ENCODE measurements at regions not wholly inside any gene's neighbourhood (a gene's known extent, or its start where the extent isn't known, plus 50 kb on each side); places are given as distances from the start of the nearest gene placed in this dataset.
A peak's percentile ranks its signal among the peaks of the same experiment; 100 is the strongest.

- Histone ChIP-seq H3K27me3 (ENCODE audit: control insufficient read depth, insufficient read depth, low read length, poor library complexity, severe bottlenecking) (no peaks in the 10 kb centered on the region), H3K27ac (ENCODE audit: insufficient read depth, low read depth, low read length, poor library complexity, severe bottlenecking) (no peak overlapping the region), H3K4me1 (ENCODE audit: control insufficient read depth, insufficient read depth, low read length) (no peaks in the 10 kb centered on the region), H3K4me3 (ENCODE audit: insufficient read depth, low read depth, low read length) (no peak overlapping the region), H3K9me3 (ENCODE audit: control insufficient read depth, low read length) (peaks cover 3% of the 10 kb centered on the region), H3K36me3 (ENCODE audit: control insufficient read depth, insufficient read depth, low read length) (no peaks in the 10 kb centered on the region)
These were observed 461.3 kb upstream of the NAALADL2 start for GRCh38 chr3:174397848-174398247.

DNA sequence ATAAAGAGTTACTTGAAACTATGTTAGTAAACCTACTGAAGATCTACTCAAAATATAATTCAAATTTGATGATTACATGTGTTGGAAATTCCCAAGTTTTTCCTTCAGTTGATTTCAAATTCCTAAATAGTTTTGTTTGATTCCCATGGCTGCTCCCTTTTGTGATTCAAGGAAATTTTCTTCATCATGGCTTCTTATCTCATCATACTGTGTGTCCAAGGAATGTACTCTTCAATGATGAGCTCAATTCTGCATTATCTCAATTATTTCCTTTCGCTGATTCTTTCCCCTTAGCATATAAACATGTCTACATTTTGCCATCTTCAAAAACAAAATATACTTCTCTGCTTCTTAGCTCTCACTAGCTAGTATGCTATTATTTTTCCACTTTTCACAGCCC lies 460.4 kb upstream of the NAALADL2 start:
- WGBS, 2 experiments = 88 to 93% methylated on average over 1 of the region's 1 CpG
- no peak overlapping the region for H3K27ac ChIP-seq (ENCODE audit: insufficient read depth, low read depth, low read length, poor library complexity, severe bottlenecking)
- no peaks in the 10 kb centered on the region for H3K4me1 ChIP-seq (ENCODE audit: control insufficient read depth, insufficient read depth, low read length)
- H3K27me3 ChIP-seq (ENCODE audit: control insufficient read depth, insufficient read depth, low read length, poor library complexity, severe bottlenecking) = no peaks in the 10 kb centered on the region
- no peaks in the 10 kb centered on the region for H3K36me3 ChIP-seq (ENCODE audit: control insufficient read depth, insufficient read depth, low read length)
- peaks cover 3% of the 10 kb centered on the region for H3K9me3 ChIP-seq (ENCODE audit: control insufficient read depth, low read length)
- no peak overlapping the region for H3K4me3 ChIP-seq (ENCODE audit: insufficient read depth, low read depth, low read length)

GRCh38 chr3:174403831-174404230 lies 455.3 kb upstream of the NAALADL2 start:
- Histone ChIP-seq H3K9me3 (ENCODE audit: control insufficient read depth, low read length) (no peaks in the 10 kb centered on the region), H3K4me3 (ENCODE audit: insufficient read depth, low read depth, low read length) (no peak overlapping the region), H3K4me1 (ENCODE audit: control insufficient read depth, insufficient read depth, low read length) (no peaks in the 10 kb centered on the region)

DNA sequence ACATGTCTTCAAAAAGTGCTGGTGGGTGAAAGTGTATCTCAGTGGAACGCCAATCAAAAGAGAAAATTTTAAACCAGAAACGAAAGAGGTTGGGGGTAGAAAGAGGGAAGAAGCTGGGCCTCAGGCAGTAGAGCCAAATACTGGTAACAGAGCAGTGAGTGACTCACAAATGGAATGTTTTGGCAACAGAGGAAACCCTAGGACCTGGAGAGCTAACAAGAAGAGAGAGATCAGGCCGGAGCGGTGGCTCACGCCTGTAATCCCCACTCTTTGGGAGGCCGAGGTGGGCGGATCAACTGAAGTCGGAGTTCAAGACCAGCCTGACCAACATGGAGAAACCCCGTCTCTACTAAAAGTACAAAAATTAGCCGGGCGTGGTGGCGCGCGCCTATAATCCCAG lies 450.8 kb upstream of the NAALADL2 start:
- H3K27ac ChIP-seq (ENCODE audit: insufficient read depth, low read depth, low read length, poor library complexity, severe bottlenecking) = no peak overlapping the region
- 82 to 85% methylated on average over 14 of the region's 14 CpGs for WGBS, 2 experiments
- H3K27me3 ChIP-seq (ENCODE audit: control insufficient read depth, insufficient read depth, low read length, poor library complexity, severe bottlenecking) = no peaks in the 10 kb centered on the region
- H3K36me3 ChIP-seq (ENCODE audit: control insufficient read depth, insufficient read depth, low read length) = no peaks in the 10 kb centered on the region
- no peak overlapping the region for H3K4me3 ChIP-seq (ENCODE audit: insufficient read depth, low read depth, low read length)
- no peaks in the 10 kb centered on the region for H3K9me3 ChIP-seq (ENCODE audit: control insufficient read depth, low read length)
- no peaks in the 10 kb centered on the region for H3K4me1 ChIP-seq (ENCODE audit: control insufficient read depth, insufficient read depth, low read length)

More at GRCh38 chr3:174403831-174404230, 455.3 kb upstream of the NAALADL2 start:
- H3K27me3 ChIP-seq (ENCODE audit: control insufficient read depth, insufficient read depth, low read length, poor library complexity, severe bottlenecking) = no peaks in the 10 kb centered on the region
- H3K36me3 ChIP-seq (ENCODE audit: control insufficient read depth, insufficient read depth, low read length) = no peaks in the 10 kb centered on the region
- H3K27ac ChIP-seq (ENCODE audit: insufficient read depth, low read depth, low read length, poor library complexity, severe bottlenecking) = no peak overlapping the region

DNA sequence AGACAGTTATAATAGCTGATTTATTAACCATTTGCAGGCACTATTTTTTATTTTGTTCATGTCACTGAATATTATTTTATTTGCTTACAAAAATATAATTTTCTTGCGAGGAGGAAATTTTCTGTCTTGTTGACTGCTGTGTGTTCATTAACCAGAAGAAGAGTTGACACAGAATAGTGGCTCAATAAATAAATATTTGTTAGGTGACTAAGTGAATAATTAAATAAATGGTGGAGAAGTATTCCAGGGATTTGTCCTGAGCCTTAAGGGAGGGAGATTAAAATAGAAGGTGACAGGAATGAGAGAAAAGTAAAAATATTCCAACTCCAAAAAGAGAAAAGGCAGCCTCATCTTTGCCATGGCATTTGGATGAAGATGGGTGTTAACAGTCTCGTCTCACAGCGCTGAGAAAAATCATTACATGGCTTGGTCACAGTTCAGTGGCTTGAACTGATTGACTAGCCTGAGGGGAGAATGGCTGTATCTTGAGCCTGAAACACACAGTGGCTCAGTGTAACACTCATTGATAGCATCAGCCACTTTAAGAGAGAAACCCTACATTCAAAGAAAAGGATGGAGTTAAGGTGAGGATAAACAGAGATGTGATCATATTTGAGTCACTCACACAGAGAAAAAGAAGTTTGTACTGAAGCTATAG lies 449.9 kb upstream of the NAALADL2 start:
- WGBS, 2 experiments = 70 to 82% methylated on average over 3 of the region's 3 CpGs
- no peak overlapping the region for H3K4me3 ChIP-seq (ENCODE audit: insufficient read depth, low read depth, low read length)
- no peaks in the 10 kb centered on the region for H3K27me3 ChIP-seq (ENCODE audit: control insufficient read depth, insufficient read depth, low read length, poor library complexity, severe bottlenecking)
- H3K27ac ChIP-seq (ENCODE audit: insufficient read depth, low read depth, low read length, poor library complexity, severe bottlenecking) = no peak overlapping the region
- H3K9me3 ChIP-seq (ENCODE audit: control insufficient read depth, low read length) = no peaks in the 10 kb centered on the region
- no peaks in the 10 kb centered on the region for H3K36me3 ChIP-seq (ENCODE audit: control insufficient read depth, insufficient read depth, low read length)
- no peaks in the 10 kb centered on the region for H3K4me1 ChIP-seq (ENCODE audit: control insufficient read depth, insufficient read depth, low read length)

- H3K27ac ChIP-seq (ENCODE audit: insufficient read depth, low read depth, low read length, poor library complexity, severe bottlenecking) = peak overlapping the region; percentile 44
- no peaks in the 10 kb centered on the region for H3K9me3 ChIP-seq (ENCODE audit: control insufficient read depth, low read length)
- H3K4me3 ChIP-seq (ENCODE audit: insufficient read depth, low read depth, low read length) = no peak overlapping the region
- no peaks in the 10 kb centered on the region for H3K36me3 ChIP-seq (ENCODE audit: control insufficient read depth, insufficient read depth, low read length)
- no peaks in the 10 kb centered on the region for H3K27me3 ChIP-seq (ENCODE audit: control insufficient read depth, insufficient read depth, low read length, poor library complexity, severe bottlenecking)
- WGBS, 2 experiments = 2 to 14% methylated on average over 2 of the region's 2 CpGs
- no peaks in the 10 kb centered on the region for H3K4me1 ChIP-seq (ENCODE audit: control insufficient read depth, insufficient read depth, low read length)
These were observed 445.8 kb upstream of the NAALADL2 start for GRCh38 chr3:174413062-174413912.

DNA sequence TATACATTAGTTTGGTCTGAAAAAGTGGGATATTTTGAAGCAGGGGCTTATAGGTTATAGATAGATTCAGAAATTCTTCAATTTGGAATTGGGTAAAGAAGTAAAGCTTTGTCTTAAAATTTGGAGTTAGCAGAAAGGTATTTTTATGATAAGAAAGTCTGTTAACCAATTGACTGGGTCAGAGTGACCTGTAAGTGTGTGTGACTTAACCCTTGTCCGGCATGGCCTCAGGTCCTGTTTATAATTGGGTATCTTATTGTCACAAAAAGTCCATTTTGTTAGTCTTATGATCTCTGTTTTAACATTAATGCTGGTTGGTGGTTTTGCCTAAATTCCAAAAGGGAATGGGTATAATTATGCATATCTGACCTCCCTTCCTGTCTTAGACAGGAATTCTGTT lies 444.2 kb upstream of the NAALADL2 start:
- H3K36me3 ChIP-seq (ENCODE audit: control insufficient read depth, insufficient read depth, low read length) = no peaks in the 10 kb centered on the region
- H3K9me3 ChIP-seq (ENCODE audit: control insufficient read depth, low read length) = no peaks in the 10 kb centered on the region
- no peak overlapping the region for H3K4me3 ChIP-seq (ENCODE audit: insufficient read depth, low read depth, low read length)
- WGBS, 2 experiments = 100% methylated on average over 1 of the region's 1 CpG
- H3K27ac ChIP-seq (ENCODE audit: insufficient read depth, low read depth, low read length, poor library complexity, severe bottlenecking) = no peak overlapping the region
- H3K4me1 ChIP-seq (ENCODE audit: control insufficient read depth, insufficient read depth, low read length) = no peaks in the 10 kb centered on the region
- no peaks in the 10 kb centered on the region for H3K27me3 ChIP-seq (ENCODE audit: control insufficient read depth, insufficient read depth, low read length, poor library complexity, severe bottlenecking)

DNA sequence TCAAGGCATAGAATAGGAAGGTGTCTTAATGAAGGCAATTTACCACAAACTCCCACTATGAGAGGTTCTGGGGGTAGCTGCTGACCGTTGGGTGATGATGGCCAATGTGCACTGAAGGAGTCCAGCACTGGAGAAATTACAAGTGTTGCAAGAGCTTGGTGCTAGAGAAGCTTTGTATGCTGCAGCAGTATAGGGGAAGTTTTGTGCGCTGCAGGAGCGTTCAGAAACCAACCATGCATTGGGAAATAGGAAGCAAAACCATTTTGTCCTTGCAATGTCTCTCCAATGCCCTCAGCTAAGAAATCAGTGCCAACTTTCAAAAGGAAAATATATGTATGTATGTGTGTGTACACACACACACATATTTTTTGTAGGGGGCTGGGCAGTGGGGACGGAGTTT lies 441.6 kb upstream of the NAALADL2 start:
- 97 to 99% methylated on average over 4 of the region's 4 CpGs for WGBS, 2 experiments
- H3K9me3 ChIP-seq (ENCODE audit: control insufficient read depth, low read length) = no peaks in the 10 kb centered on the region
- no peaks in the 10 kb centered on the region for H3K36me3 ChIP-seq (ENCODE audit: control insufficient read depth, insufficient read depth, low read length)
- H3K4me3 ChIP-seq (ENCODE audit: insufficient read depth, low read depth, low read length) = no peak overlapping the region
- no peak overlapping the region for H3K27ac ChIP-seq (ENCODE audit: insufficient read depth, low read depth, low read length, poor library complexity, severe bottlenecking)
- H3K27me3 ChIP-seq (ENCODE audit: control insufficient read depth, insufficient read depth, low read length, poor library complexity, severe bottlenecking) = no peaks in the 10 kb centered on the region
- no peaks in the 10 kb centered on the region for H3K4me1 ChIP-seq (ENCODE audit: control insufficient read depth, insufficient read depth, low read length)

DNA sequence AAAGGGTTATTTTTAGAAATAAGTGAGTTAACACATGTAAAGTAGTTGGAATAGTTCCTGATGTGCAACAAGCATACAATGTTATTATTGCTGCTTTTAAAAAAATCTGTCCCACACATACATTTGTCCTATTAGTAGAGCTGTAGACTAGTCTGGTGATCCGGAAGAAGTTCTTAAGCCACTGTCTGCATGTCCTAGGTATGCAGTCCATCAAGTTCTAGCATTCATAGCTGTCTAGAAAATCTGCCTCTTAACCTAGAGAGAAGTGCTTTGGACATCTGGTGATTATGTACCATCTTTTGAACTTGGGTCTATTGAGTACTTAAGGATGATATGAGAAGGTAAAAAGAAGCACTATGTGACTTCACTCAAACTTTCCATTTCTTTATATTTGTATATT lies 439.9 kb upstream of the NAALADL2 start:
- Histone ChIP-seq H3K27ac (ENCODE audit: insufficient read depth, low read depth, low read length, poor library complexity, severe bottlenecking) (no peak overlapping the region), H3K36me3 (ENCODE audit: control insufficient read depth, insufficient read depth, low read length) (no peaks in the 10 kb centered on the region), H3K4me3 (ENCODE audit: insufficient read depth, low read depth, low read length) (no peak overlapping the region), H3K27me3 (ENCODE audit: control insufficient read depth, insufficient read depth, low read length, poor library complexity, severe bottlenecking) (no peaks in the 10 kb centered on the region), H3K4me1 (ENCODE audit: control insufficient read depth, insufficient read depth, low read length) (no peaks in the 10 kb centered on the region), H3K9me3 (ENCODE audit: control insufficient read depth, low read length) (no peaks in the 10 kb centered on the region)
- WGBS, 2 experiments = 97 to 100% methylated on average over 1 of the region's 1 CpG

DNA sequence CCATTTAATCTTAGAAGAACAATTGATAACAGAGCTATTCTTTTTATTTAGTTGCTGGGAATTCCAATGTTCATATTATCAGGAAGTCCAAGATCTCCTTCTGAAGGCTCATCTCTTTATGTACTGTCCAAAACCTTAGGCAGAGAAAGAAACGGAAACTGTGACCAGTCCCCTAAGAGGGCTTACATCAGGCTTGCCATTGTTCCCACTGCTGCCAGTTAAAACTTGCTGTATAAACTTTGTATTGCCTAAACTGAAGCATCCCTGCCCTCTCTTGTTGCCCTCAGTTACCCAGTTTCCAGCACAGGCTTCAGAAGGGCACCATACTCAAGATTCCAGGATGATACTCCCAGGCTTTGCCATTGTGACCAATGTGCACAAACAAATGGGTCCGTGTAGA lies 435.2 kb upstream of the NAALADL2 start:
- no peaks in the 10 kb centered on the region for H3K27me3 ChIP-seq (ENCODE audit: control insufficient read depth, insufficient read depth, low read length, poor library complexity, severe bottlenecking)
- 92 to 98% methylated on average over 2 of the region's 2 CpGs for WGBS, 2 experiments

More for the DNA sequence above, 435.2 kb upstream of the NAALADL2 start:
- Histone ChIP-seq H3K36me3 (ENCODE audit: control insufficient read depth, insufficient read depth, low read length) (no peaks in the 10 kb centered on the region), H3K27ac (ENCODE audit: insufficient read depth, low read depth, low read length, poor library complexity, severe bottlenecking) (no peak overlapping the region), H3K4me1 (ENCODE audit: control insufficient read depth, insufficient read depth, low read length) (no peaks in the 10 kb centered on the region), H3K9me3 (ENCODE audit: control insufficient read depth, low read length) (no peaks in the 10 kb centered on the region), H3K4me3 (ENCODE audit: insufficient read depth, low read depth, low read length) (no peak overlapping the region)
